Calu3 (cell line): ENCODE measurements at regions not wholly inside any gene's neighbourhood (a gene's known extent, or its start where the extent isn't known, plus 50 kb on each side); places are given as distances from the start of the nearest gene placed in this dataset.

Experiments
- BruUV-seq: library from RNA; stranded (reverse); fragments of 400-500 nt; replicated peaks from 2 replicates; lab custom pipeline; 2021; lab: Mats Ljungman, UMichigan
- CTCF ChIA-PET: fragments of 300-600 bp; sonication (Branson Sonifier 250); formaldehyde crosslinking; loops from one replicate; lab custom pipeline; 2022; ENCODE audit warnings: antibody characterized with exemption; lab: Charles Lee
- DNase-seq: peaks from one replicate; pipeline ENCODE4 v3.0.0; 2022
- H3K27ac Mint-ChIP-seq: one replicate; pipeline ENCODE4 v1.8.0; 2022; ENCODE audit warnings: mixed read lengths; ENCODE audit not compliant: unreplicated experiment
- H3K27me3 Mint-ChIP-seq: one replicate; pipeline ENCODE4 v1.8.0; 2022; ENCODE audit warnings: mixed read lengths; ENCODE audit not compliant: unreplicated experiment
- H3K36me3 Mint-ChIP-seq: one replicate; pipeline ENCODE4 v1.8.0; 2022; ENCODE audit warnings: mild to moderate bottlenecking, moderate library complexity, mixed read lengths; ENCODE audit not compliant: insufficient read depth, unreplicated experiment
- H3K4me1 Mint-ChIP-seq: one replicate; pipeline ENCODE4 v1.8.0; 2022; ENCODE audit warnings: mild to moderate bottlenecking, low read depth, mixed read lengths; ENCODE audit not compliant: unreplicated experiment
- H3K4me3 Mint-ChIP-seq: one replicate; pipeline ENCODE4 v1.8.0; 2022; ENCODE audit warnings: mild to moderate bottlenecking, low read depth, moderate library complexity, mixed read lengths; ENCODE audit not compliant: unreplicated experiment
- H3K9me3 Mint-ChIP-seq: one replicate; pipeline ENCODE4 v1.8.0; 2022; ENCODE audit warnings: low read depth, mixed read lengths; ENCODE audit not compliant: unreplicated experiment
- intact Hi-C: fragments of 100-400 bp; cut with micrococcal nuclease; formaldehyde crosslinking; loops from one replicate; pipeline ENCODE4 v1.10.0; 2022; ENCODE audit not compliant: unreplicated experiment
- TF ChIP-seq, protein P1 (sequence below): fragments of 200-600 bp; IDR thresholded peaks from one replicate; pipeline ENCODE4 v1.8.0; 2022; ENCODE audit warnings: antibody characterized with exemption; ENCODE audit not compliant: unreplicated experiment

- no TSS peak for BruUV-seq
- Mint-ChIP-seq H3K4me1 (no peaks in the 10 kb centered on the region), H3K27ac (no peak overlapping the region), H3K4me3 (no peak overlapping the region), H3K9me3 (peaks cover 3% of the 10 kb centered on the region), H3K36me3 (no peaks in the 10 kb centered on the region), H3K27me3 (no peaks in the 10 kb centered on the region)
- CTCF ChIA-PET = no interaction called here
- TF ChIP-seq, protein P1, sequence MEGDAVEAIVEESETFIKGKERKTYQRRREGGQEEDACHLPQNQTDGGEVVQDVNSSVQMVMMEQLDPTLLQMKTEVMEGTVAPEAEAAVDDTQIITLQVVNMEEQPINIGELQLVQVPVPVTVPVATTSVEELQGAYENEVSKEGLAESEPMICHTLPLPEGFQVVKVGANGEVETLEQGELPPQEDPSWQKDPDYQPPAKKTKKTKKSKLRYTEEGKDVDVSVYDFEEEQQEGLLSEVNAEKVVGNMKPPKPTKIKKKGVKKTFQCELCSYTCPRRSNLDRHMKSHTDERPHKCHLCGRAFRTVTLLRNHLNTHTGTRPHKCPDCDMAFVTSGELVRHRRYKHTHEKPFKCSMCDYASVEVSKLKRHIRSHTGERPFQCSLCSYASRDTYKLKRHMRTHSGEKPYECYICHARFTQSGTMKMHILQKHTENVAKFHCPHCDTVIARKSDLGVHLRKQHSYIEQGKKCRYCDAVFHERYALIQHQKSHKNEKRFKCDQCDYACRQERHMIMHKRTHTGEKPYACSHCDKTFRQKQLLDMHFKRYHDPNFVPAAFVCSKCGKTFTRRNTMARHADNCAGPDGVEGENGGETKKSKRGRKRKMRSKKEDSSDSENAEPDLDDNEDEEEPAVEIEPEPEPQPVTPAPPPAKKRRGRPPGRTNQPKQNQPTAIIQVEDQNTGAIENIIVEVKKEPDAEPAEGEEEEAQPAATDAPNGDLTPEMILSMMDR = no peak
- no peak for DNase-seq
- intact Hi-C loops = loop anchor here (5.0 kb wide), 1 partner anchor 1242 kb away; no protein-coding TSS in a partner anchor
Observed at GRCh38 chr7:9324513-9324912, 891.1 kb downstream of the NXPH1 start.

DNA sequence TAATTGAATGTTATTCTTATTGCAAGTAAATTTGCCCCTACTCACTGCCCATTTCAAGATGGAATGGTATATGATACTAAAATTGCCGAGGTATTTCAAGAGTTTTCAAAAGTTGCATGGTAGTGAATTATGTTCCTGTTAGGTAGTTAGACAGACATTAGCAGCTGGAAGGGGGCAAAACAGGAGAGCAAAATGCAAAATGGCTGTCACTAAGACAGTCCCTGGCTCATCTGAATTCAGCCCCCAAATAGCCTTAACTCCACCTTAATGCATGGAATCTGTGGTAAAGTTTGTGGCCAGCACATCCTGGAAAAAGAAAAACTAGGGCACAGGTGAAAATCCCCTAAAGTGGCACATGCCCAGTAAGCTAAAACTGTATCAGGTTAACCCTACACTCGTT is 894.9 kb downstream of the NXPH1 start:
- no peak overlapping the region for H3K4me3 Mint-ChIP-seq
- intact Hi-C loops = no loop called here

DNA sequence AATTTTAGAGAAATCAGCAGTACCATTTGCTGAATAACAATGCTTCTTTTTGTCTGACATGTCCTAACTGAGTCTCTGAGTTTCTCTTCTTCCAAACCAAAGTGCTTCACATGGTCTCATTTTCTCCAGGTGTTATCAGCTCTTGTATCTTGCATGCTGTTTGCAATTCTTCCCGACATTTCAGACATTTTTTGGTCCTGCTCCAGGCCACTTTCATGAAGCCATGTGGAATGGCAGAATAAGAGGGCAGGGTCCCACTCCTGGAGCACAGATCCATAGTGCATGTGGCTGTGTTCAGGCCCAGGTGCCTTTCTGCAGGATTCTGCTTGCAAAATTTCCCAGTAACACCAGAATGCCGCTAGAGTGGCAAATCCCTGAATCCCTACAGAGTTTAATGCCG is 916.2 kb downstream of the NXPH1 start:
- Mint-ChIP-seq H3K4me3 (no peak overlapping the region), H3K27me3 (no peaks in the 10 kb centered on the region), H3K36me3 (no peaks in the 10 kb centered on the region), H3K9me3 (peaks cover 6% of the 10 kb centered on the region), H3K4me1 (no peaks in the 10 kb centered on the region), H3K27ac (no peak overlapping the region)
- intact Hi-C loops = no loop called here
- no peak for DNase-seq
- CTCF ChIA-PET = no interaction called here
- TF ChIP-seq, protein P1 = no peak
- BruUV-seq = no TSS peak

More for the DNA sequence above, 894.9 kb downstream of the NXPH1 start:
- Mint-ChIP-seq H3K27me3 (no peaks in the 10 kb centered on the region), H3K4me1 (no peaks in the 10 kb centered on the region), H3K36me3 (no peaks in the 10 kb centered on the region), H3K27ac (no peak overlapping the region), H3K9me3 (peaks cover 3% of the 10 kb centered on the region)
- TF ChIP-seq, protein P1 = no peak
- CTCF ChIA-PET = interaction anchor here (1.2 kb wide), 1 partner anchor 9 kb away, joined by 3 read pairs; no protein-coding TSS in a partner anchor
- no peak for DNase-seq
- no TSS peak for BruUV-seq

DNA sequence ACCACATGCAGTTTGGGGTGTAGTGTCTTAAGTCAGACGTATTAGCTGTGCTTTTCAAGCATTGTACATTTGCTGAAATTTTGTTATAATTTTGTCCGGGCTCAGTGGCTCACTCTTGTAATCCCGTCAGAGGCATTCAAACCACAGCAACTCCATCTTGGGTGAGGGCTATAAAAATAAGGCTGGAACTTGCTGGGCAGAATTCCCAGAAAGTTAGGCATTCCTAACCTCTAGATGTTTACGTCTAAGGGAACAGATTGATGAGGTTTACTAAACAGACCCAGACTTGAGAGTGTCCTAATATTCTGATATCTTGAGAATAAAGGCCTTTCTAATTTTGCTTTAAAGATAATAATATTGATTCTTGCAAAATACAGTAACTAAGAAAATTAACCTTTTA is 957.8 kb downstream of the NXPH1 start:
- Mint-ChIP-seq H3K4me3 (no peak overlapping the region), H3K27ac (no peak overlapping the region), H3K9me3 (peaks cover 6% of the 10 kb centered on the region), H3K4me1 (no peaks in the 10 kb centered on the region), H3K36me3 (no peaks in the 10 kb centered on the region), H3K27me3 (no peaks in the 10 kb centered on the region)
- CTCF ChIA-PET = no interaction called here
- no TSS peak for BruUV-seq
- intact Hi-C loops = no loop called here
- TF ChIP-seq, protein P1 = no peak
- DNase-seq = no peak
